SU-DHL-6 (cell line): ENCODE measurements at regions not wholly inside any gene's neighbourhood (a gene's known extent, or its start where the extent isn't known, plus 50 kb on each side); places are given as distances from the start of the nearest gene placed in this dataset.

Experiments
- CTCF ChIP-seq: fragments of 200-600 bp; sonication (generic); IDR thresholded peaks from one replicate; pipeline ENCODE4 v1.5.1; 2017; ENCODE audit warnings: antibody characterized with exemption, mild to moderate bottlenecking, low read length, moderate library complexity; ENCODE audit not compliant: insufficient read depth, poor library complexity, severe bottlenecking
- EZH2phosphoT487 ChIP-seq: fragments of 200-600 bp; sonication (generic), shearing (Covaris generic); conservative IDR thresholded peaks from 2 replicates; pipeline ENCODE4 v1.6.1; 2018; ENCODE audit warnings: mild to moderate bottlenecking, antibody characterized with exemption, low read length, moderate library complexity, mixed read lengths

DNA sequence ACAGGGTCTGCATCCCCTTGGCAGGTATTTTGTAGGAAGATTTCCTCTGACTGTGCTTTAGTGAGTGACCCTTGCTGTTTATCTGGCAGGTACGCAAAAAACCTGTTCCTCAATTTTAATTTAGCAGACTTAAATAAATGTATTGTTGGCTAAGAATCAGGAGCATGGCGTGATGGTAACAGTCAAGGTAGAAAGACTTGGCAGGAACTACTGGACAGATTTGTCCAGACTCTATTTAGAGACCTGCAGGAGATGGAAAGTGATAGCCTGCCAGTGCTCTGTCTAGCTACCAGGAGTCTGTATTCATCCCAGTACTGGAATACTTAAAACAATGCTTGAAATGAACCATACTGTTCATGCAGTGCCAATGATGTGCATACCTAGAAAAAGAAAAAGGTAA lies 78.8 kb upstream of the MAST4 start:
- TF ChIP-seq CTCF = no peak
- no peak for TF ChIP-seq EZH2phosphoT487
